ENCODE measurements at regions not wholly inside any gene's neighbourhood (a gene's known extent, or its start where the extent isn't known, plus 50 kb on each side); places are given as distances from the start of the nearest gene placed in this dataset.

DNA sequence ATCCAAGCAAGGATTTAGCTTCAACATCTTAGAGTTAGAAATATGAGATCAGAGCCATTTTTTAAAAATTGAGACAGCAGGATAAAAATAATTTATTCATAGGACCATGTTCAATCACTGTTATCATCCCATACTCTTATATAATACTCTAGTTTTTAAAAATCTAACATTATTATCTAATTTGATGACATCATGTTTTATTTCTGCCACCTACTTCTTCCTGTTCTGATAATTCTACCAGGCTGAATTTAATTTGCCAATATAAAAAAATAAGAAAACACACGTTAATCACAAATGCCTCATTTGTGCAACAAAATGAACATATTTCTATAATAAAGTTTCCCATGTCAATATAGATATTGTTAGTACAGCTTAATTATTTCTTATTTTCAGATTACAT is 621.7 kb downstream of the KCNJ3 start:
- Mint-ChIP-seq H3K9me3 (no peaks in the 10 kb centered on the region), H3K27me3 (ENCODE audit: low read depth) (no peaks in the 10 kb centered on the region), H3K27ac (no peak overlapping the region), H3K4me1 (no peaks in the 10 kb centered on the region), H3K4me3 (no peak overlapping the region), H3K36me3 (no peaks in the 10 kb centered on the region)
- ATAC-seq = no peak
- TF ChIP-seq, protein P1, sequence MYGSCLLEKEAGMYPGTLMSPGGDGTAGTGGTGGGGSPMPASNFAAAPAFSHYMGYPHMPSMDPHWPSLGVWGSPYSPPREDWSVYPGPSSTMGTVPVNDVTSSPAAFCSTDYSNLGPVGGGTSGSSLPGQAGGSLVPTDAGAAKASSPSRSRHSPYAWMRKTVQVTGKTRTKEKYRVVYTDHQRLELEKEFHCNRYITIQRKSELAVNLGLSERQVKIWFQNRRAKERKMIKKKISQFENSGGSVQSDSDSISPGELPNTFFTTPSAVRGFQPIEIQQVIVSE (CRISPR knock-in tag; IDR thresholded peaks at IDR 0.05; ENCODE audit: borderline replicate concordance) = no peak
- no peak for TF ChIP-seq PRRX2 (CRISPR knock-in tag; IDR thresholded peaks at IDR 0.05)
- TF ChIP-seq, protein P2, sequence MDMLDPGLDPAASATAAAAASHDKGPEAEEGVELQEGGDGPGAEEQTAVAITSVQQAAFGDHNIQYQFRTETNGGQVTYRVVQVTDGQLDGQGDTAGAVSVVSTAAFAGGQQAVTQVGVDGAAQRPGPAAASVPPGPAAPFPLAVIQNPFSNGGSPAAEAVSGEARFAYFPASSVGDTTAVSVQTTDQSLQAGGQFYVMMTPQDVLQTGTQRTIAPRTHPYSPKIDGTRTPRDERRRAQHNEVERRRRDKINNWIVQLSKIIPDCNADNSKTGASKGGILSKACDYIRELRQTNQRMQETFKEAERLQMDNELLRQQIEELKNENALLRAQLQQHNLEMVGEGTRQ (CRISPR knock-in tag; IDR thresholded peaks at IDR 0.05) = no peak
- TF ChIP-seq ELF4 (CRISPR knock-in tag; IDR thresholded peaks at IDR 0.05; ENCODE audit: low read depth) = no peak
- no peak for TF ChIP-seq IRF2 (CRISPR knock-in tag; IDR thresholded peaks at IDR 0.05; ENCODE audit: borderline replicate concordance, low read depth)
- TF ChIP-seq SMAD3 (CRISPR knock-in tag; IDR thresholded peaks at IDR 0.05; ENCODE audit: borderline replicate concordance) = no peak
- no peak for TF ChIP-seq ZNF232 (CRISPR knock-in tag; IDR thresholded peaks at IDR 0.05)
- ChIA-PET CTCF (no interaction called here), POLR2A (no interaction called here)
- no peak for DNase-seq (ENCODE audit: low spot score)

DNA sequence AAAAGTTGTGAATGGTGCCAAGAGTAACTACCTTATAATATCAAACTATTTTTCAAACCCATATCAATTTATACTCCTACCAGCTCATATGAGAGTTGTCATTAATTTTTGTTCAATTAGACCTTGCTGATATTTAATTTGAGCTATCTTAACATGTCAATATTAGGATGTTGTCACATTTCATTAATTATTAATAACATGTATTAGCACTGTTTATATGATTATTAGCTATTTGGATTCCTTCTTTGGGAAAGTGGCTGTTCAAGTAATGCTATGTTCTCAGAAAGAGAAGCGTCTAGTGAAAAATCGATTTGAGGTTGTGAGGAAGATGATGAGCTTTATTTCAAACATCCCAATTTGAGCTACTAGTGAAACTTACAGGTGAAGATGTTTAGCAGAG is 620.2 kb downstream of the KCNJ3 start:
- no peak for ATAC-seq
- H3K27ac Mint-ChIP-seq = no peak overlapping the region
- no peak overlapping the region for H3K4me3 Mint-ChIP-seq
- no peaks in the 10 kb centered on the region for H3K36me3 Mint-ChIP-seq
- no peak for DNase-seq (ENCODE audit: low spot score)
- H3K4me1 Mint-ChIP-seq = no peaks in the 10 kb centered on the region
- POLR2A ChIA-PET = no interaction called here
- H3K27me3 Mint-ChIP-seq (ENCODE audit: low read depth) = no peaks in the 10 kb centered on the region
- CTCF ChIA-PET = interaction anchor here (1.3 kb wide), 1 partner anchor 8 kb away, joined by 5 read pairs; no protein-coding TSS in a partner anchor
- H3K9me3 Mint-ChIP-seq = no peaks in the 10 kb centered on the region
- no peak for TF ChIP-seq SMAD3 (CRISPR knock-in tag; IDR thresholded peaks at IDR 0.05; ENCODE audit: borderline replicate concordance)
- TF ChIP-seq SMAD4 (CRISPR knock-in tag; IDR thresholded peaks at IDR 0.05) = no peak
- TF ChIP-seq, protein P3, sequence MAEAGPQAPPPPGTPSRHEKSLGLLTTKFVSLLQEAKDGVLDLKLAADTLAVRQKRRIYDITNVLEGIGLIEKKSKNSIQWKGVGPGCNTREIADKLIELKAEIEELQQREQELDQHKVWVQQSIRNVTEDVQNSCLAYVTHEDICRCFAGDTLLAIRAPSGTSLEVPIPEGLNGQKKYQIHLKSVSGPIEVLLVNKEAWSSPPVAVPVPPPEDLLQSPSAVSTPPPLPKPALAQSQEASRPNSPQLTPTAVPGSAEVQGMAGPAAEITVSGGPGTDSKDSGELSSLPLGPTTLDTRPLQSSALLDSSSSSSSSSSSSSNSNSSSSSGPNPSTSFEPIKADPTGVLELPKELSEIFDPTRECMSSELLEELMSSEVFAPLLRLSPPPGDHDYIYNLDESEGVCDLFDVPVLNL (CRISPR knock-in tag; IDR thresholded peaks at IDR 0.05; ENCODE audit: borderline replicate concordance, low read depth) = no peak
- TF ChIP-seq GRHL2 (CRISPR knock-in tag; IDR thresholded peaks at IDR 0.05; ENCODE audit: insufficient replicate concordance, severe bottlenecking) = no peak
- TF ChIP-seq ZNF232 (CRISPR knock-in tag; IDR thresholded peaks at IDR 0.05) = no peak
- no peak for TF ChIP-seq CREB1 (CRISPR knock-in tag; IDR thresholded peaks at IDR 0.05)
- no peak for TF ChIP-seq GTF2I (CRISPR knock-in tag; conservative IDR thresholded peaks at IDR 0.05)
- TF ChIP-seq ZNF416 (CRISPR knock-in tag; IDR thresholded peaks at IDR 0.05) = no peak
- TF ChIP-seq, protein P4, sequence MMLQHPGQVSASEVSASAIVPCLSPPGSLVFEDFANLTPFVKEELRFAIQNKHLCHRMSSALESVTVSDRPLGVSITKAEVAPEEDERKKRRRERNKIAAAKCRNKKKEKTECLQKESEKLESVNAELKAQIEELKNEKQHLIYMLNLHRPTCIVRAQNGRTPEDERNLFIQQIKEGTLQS (CRISPR knock-in tag; conservative IDR thresholded peaks at IDR 0.05) = no peak
- TF ChIP-seq PRRX2 (CRISPR knock-in tag; IDR thresholded peaks at IDR 0.05) = no peak
- no peak for TF ChIP-seq ZNF121 (CRISPR knock-in tag; IDR thresholded peaks at IDR 0.05)
- TF ChIP-seq, protein P5, sequence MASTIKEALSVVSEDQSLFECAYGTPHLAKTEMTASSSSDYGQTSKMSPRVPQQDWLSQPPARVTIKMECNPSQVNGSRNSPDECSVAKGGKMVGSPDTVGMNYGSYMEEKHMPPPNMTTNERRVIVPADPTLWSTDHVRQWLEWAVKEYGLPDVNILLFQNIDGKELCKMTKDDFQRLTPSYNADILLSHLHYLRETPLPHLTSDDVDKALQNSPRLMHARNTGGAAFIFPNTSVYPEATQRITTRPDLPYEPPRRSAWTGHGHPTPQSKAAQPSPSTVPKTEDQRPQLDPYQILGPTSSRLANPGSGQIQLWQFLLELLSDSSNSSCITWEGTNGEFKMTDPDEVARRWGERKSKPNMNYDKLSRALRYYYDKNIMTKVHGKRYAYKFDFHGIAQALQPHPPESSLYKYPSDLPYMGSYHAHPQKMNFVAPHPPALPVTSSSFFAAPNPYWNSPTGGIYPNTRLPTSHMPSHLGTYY (CRISPR knock-in tag; IDR thresholded peaks at IDR 0.05) = no peak
- TF ChIP-seq, protein P6, sequence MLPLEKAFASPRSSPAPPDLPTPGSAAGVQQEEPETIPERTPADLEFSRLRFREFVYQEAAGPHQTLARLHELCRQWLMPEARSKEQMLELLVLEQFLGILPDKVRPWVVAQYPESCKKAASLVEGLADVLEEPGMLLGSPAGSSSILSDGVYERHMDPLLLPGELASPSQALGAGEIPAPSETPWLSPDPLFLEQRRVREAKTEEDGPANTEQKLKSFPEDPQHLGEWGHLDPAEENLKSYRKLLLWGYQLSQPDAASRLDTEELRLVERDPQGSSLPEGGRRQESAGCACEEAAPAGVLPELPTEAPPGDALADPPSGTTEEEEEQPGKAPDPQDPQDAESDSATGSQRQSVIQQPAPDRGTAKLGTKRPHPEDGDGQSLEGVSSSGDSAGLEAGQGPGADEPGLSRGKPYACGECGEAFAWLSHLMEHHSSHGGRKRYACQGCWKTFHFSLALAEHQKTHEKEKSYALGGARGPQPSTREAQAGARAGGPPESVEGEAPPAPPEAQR (CRISPR knock-in tag; IDR thresholded peaks at IDR 0.05) = no peak
- TF ChIP-seq, protein P7, sequence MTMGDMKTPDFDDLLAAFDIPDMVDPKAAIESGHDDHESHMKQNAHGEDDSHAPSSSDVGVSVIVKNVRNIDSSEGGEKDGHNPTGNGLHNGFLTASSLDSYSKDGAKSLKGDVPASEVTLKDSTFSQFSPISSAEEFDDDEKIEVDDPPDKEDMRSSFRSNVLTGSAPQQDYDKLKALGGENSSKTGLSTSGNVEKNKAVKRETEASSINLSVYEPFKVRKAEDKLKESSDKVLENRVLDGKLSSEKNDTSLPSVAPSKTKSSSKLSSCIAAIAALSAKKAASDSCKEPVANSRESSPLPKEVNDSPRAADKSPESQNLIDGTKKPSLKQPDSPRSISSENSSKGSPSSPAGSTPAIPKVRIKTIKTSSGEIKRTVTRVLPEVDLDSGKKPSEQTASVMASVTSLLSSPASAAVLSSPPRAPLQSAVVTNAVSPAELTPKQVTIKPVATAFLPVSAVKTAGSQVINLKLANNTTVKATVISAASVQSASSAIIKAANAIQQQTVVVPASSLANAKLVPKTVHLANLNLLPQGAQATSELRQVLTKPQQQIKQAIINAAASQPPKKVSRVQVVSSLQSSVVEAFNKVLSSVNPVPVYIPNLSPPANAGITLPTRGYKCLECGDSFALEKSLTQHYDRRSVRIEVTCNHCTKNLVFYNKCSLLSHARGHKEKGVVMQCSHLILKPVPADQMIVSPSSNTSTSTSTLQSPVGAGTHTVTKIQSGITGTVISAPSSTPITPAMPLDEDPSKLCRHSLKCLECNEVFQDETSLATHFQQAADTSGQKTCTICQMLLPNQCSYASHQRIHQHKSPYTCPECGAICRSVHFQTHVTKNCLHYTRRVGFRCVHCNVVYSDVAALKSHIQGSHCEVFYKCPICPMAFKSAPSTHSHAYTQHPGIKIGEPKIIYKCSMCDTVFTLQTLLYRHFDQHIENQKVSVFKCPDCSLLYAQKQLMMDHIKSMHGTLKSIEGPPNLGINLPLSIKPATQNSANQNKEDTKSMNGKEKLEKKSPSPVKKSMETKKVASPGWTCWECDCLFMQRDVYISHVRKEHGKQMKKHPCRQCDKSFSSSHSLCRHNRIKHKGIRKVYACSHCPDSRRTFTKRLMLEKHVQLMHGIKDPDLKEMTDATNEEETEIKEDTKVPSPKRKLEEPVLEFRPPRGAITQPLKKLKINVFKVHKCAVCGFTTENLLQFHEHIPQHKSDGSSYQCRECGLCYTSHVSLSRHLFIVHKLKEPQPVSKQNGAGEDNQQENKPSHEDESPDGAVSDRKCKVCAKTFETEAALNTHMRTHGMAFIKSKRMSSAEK (CRISPR knock-in tag; IDR thresholded peaks at IDR 0.05; ENCODE audit: borderline replicate concordance) = no peak
- TF ChIP-seq, protein P8, sequence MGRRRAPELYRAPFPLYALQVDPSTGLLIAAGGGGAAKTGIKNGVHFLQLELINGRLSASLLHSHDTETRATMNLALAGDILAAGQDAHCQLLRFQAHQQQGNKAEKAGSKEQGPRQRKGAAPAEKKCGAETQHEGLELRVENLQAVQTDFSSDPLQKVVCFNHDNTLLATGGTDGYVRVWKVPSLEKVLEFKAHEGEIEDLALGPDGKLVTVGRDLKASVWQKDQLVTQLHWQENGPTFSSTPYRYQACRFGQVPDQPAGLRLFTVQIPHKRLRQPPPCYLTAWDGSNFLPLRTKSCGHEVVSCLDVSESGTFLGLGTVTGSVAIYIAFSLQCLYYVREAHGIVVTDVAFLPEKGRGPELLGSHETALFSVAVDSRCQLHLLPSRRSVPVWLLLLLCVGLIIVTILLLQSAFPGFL (CRISPR knock-in tag; IDR thresholded peaks at IDR 0.05; ENCODE audit: borderline replicate concordance) = no peak
- TF ChIP-seq ZNF671 (CRISPR knock-in tag; IDR thresholded peaks at IDR 0.05) = no peak
- no peak for TF ChIP-seq TEAD1 (CRISPR knock-in tag; IDR thresholded peaks at IDR 0.05)
